GF-D8 (cell line): ENCODE measurements at regions not wholly inside any gene's neighbourhood (a gene's known extent, or its start where the extent isn't known, plus 50 kb on each side); places are given as distances from the start of the nearest gene placed in this dataset.
A peak's percentile ranks its signal among the peaks of the same experiment; 100 is the strongest.

Experiments used
- DNase-seq: peaks from one replicate; lab custom pipeline; 2025; lab: John Stamatoyannopoulos, UW

GRCh38 chr20:4095639-4096038 lies 53.0 kb upstream of the SMOX start:
- no peak for DNase-seq

- DNase-seq = no peak
Observed at GRCh38 chr20:4091490-4092479, 56.8 kb upstream of the SMOX start.

DNA sequence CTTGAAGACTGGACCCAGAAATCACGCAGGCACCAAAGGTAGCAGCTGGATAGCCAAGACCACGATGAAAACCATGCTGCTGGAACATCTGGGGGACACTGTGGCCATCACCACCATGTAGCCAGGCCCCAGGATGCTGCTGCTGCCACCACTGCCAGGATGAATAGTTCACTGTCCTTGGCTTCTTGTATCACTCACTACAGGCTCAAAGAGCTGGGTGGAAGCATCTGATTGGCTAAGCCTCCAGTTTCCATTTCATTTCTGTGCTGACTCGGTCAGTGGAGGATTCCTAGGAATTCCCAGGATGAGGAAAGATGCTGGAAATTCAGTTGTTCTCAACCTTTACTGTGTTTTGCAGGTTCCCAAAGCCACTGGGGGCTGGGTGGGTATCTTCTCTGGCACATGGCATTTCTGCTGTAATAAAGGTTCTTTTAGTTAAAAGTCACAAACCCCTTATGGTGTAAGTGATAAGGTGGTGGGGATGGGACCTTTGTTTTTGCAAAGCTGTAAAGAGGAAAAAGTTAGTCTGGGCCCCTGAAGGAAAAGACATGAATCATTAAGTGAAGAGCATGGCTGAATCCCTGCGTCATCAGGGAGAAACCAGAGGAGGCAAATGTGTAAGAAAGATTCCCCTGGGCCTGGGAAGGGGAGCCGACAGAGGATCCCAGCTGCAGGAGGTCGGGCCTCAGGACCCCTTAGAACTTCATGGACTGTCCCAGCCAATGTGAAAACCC lies 57.7 kb upstream of the SMOX start:
- no peak for DNase-seq

GRCh38 chr20:4089756-4090487 lies 58.7 kb upstream of the SMOX start:
- peak; percentile 86 for DNase-seq

DNA sequence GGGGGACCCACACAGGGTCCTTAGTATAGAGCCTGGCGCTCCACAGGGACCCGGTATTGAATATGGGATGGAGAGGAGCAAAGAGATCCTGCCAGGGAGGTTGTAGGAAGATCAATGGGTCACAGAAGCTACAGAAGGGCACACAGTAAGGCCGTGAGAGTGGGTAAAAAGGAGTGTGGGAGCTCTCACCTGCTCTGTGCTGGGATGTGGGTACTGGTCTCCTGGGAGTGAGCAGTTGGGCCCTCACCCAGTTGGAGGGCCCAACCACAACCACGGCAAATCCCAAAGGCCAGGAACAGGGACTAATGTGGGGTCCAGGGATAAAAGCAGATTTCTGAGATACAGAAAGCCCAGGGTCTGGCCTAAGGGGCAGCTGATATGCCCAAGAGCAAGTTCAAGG lies 59.9 kb upstream of the SMOX start:
- no peak for DNase-seq

- DNase-seq = no peak
Observed at GRCh38 chr20:4087923-4088322, 60.7 kb upstream of the SMOX start.

DNA sequence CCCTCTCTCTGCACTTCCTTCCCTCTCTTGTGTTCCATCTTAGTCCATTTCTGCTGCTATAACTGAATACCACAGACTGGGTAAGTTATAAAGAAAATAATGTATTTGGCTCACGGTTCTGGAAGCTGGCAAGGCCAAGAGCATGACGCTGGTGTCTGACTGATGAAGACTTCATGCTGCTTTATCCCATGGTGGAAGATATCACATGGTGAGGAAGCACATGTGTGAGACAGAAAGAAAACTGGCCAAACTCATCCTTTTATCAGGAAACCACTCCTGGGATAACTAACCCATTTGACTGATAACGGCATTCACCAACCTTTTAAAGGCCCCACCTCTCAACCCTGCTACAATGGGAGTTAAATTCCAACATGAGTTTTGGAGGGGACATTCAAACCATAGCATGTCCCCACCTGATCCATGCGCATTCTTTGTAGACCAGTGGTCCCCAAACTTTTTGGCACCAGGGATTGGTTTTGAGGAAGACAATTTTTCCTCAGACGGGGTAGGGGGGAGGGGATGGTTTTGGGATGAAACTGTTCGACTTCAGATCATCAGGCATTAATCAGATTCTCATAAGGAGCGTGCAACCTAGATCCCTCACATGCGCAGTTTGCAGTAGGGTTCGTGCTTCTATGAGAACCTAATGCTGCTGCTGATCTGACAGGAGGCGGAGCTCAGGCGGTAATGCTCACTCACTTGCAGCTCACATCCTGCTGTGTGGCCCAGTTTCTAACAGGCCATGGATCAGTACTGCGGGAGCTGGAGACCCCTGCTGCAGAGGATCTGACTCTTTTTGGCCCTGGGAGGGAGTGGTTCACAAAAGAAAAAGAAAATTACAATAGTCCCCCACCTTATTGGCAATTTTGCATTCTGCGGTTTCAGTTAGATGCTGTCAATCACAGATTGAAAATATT lies 61.6 kb upstream of the SMOX start:
- DNase-seq = no peak

GRCh38 chr20:4084721-4085120 lies 63.9 kb upstream of the SMOX start:
- no peak for DNase-seq

DNA sequence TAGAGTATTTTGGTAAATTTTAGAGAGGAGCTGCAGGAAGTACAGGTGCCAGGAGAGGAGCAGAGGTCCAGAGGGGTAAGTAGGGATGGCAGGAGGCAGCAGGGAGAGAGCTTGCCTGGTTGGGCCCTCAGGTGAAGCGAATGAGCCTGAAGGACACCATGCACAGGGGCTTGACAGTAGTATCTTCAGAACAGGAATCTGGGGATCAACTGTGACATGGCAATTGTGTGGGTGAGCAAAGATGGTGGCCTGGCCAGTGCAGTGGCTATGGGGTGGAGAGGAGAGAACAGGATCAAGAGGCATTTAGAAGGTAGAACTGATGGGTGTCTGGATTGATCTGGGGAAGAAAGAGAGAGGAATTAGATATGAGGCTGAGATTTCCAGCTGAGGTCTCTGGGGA lies 64.5 kb upstream of the SMOX start:
- DNase-seq = no peak

- no peak for DNase-seq
Observed at GRCh38 chr20:4083098-4083865, 65.3 kb upstream of the SMOX start.

GRCh38 chr20:4082406-4083097 lies 66.1 kb upstream of the SMOX start:
- peak; percentile 92 for DNase-seq

DNA sequence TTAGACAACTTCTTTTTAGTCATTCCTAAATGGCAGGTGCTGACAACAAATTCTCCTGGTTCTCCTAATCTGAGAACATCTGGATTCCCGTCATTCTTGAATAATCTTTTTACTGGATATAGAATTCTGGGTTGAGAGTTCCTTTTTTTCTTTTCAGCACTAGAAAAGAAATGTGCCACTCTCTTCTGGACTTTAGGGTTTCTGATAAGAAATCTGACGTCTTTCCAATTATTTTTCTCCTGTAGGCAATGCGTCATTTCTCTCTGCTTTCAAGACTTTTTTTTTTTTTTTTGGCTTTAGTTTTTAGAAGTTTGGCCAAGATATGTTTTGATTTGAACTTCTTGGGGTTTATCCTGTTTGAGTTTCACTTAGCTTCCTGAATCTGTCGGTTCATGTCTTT lies 66.1 kb upstream of the RNF24 start:
- DNase-seq = no peak

DNA sequence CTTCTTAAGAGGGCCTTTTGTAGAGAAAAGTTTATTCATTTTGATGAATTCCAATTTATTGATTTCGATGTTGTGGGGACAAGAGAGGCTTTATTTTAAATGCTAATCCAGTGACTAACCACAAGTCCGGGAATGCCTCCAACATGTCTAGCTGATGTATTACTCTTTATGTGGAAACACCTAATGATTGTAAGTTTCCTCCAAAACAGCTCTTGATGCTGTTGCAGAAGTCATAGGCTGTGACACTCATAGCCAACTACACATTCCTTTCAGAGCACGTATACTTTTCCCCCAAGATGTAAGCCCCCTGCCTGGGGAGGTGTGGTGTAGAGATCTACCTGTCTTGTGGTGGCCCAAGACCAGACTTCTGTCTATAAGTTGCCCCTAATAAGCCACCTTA lies 61.3 kb upstream of the RNF24 start:
- no peak for DNase-seq

DNA sequence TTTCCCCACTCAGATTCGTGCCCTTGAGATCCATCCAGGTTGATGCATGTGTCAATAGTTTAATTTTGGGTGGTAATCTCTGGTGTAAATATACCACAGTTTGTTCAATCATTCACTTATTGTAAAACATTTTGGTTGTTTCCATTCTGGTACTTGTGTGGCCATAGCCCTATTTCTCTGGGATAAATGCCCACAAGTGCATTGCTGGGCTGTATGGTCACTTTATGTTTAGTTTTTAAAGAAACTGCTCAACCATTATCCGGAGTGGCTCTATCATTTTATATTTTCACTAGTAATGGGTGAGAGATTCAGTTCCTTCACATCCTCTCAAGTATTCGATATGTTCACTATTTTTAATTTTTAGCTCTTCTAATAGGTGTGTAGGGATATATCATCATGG lies 60.7 kb upstream of the RNF24 start:
- no peak for DNase-seq

DNA sequence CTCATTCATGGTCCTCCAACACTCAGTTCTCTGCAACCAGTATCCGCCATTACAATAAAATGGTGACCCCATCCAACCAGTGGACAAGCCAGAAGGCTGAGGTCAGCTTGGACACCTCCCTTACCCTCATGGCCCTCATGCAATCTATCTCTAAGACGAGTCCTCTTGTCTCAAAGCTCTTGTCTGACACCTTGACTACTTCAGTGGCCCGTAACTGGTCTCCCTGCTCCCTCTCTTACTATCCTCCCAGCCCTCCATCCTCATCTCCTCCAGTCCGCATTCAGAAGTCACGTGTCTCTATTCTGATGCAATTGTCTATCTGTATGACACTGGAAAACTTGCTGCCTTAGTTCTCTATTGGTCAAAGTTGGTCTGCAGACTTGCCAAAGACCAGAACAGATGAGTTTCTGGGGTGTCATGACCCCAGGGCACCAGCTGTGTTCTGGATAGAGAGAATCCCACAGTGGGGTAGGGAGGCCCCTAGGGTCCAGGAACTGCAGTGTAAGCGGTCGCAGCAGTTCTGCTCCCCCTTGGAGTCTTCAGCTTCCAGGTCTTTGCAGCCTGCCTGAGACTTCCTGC lies 59.6 kb upstream of the RNF24 start:
- DNase-seq = no peak

GRCh38 chr20:4073852-4074741 lies 58.7 kb upstream of the RNF24 start:
- no peak for DNase-seq

- no peak for DNase-seq
Observed at GRCh38 chr20:4071178-4071693, 55.9 kb upstream of the RNF24 start.
